Activated CD4-positive, alpha-beta T cell treated with anti-CD3 and anti-CD28 coated beads, Interleukin-2, amount 10 ng/mL, durations not matched to agents 7 days and 5 days (primary cell): ENCODE measurements at regions not wholly inside any gene's neighbourhood (a gene's known extent, or its start where the extent isn't known, plus 50 kb on each side); places are given as distances from the start of the nearest gene placed in this dataset.

Experiments used
- CTCF ChIA-PET: fragments of 350-600 bp; sonication (Branson Sonifier 250); formaldehyde crosslinking; loops from one replicate; lab custom pipeline; 2021; ENCODE audit warnings: antibody characterized with exemption; lab: Charles Lee
- POLR2A ChIA-PET: fragments of 350-600 bp; sonication (Branson Sonifier 250); formaldehyde crosslinking; loops from one replicate; lab custom pipeline; 2021; ENCODE audit warnings: antibody characterized with exemption; lab: Charles Lee
- DNase-seq: peaks from one replicate; pipeline ENCODE4 v3.0.0-alpha.2; 2020
- H3K27ac Mint-ChIP-seq: one replicate; pipeline ENCODE4 v1.8.0; 2021; ENCODE audit warnings: mild to moderate bottlenecking, moderate library complexity, mixed read lengths
- H3K27me3 Mint-ChIP-seq: one replicate; pipeline ENCODE4 v1.8.0; 2021; ENCODE audit warnings: mixed read lengths
- H3K36me3 Mint-ChIP-seq: one replicate; pipeline ENCODE4 v1.8.0; 2021; ENCODE audit warnings: low read depth, mixed read lengths
- H3K4me1 Mint-ChIP-seq: one replicate; pipeline ENCODE4 v1.8.0; 2021; ENCODE audit warnings: mixed read lengths
- H3K4me3 Mint-ChIP-seq: one replicate; pipeline ENCODE4 v1.8.0; 2021; ENCODE audit warnings: mild to moderate bottlenecking, moderate library complexity, mixed read lengths
- H3K9me3 Mint-ChIP-seq: one replicate; pipeline ENCODE4 v1.8.0; 2021; ENCODE audit warnings: mixed read lengths

DNA sequence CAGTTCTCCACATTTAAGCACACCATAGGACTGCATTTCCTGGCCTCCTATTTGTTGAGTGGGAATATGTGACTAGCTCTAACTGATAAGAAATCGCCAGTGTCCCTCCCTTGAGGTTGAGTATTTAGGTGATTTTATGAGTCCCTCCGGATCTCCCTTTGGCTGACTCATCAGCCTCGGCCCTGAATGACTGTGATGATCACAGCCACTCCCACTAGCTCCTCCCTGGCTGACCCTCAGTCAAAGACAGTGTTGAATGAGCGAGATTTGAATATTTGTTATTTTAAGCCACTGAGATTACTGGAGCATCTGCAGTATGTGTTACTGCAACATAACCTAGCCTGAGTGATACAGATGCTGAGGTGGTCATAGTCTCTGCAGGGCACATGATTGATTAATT is 515.3 kb downstream of the EPHB1 start:
- H3K9me3 Mint-ChIP-seq = no peaks in the 10 kb centered on the region
- no peak for DNase-seq
- H3K27me3 Mint-ChIP-seq = no peaks in the 10 kb centered on the region
- no peak overlapping the region for H3K27ac Mint-ChIP-seq
- H3K4me3 Mint-ChIP-seq = no peak overlapping the region
- no peaks in the 10 kb centered on the region for H3K36me3 Mint-ChIP-seq
- CTCF ChIA-PET = no interaction called here
- no peaks in the 10 kb centered on the region for H3K4me1 Mint-ChIP-seq
- POLR2A ChIA-PET = interaction anchor here (0.6 kb wide), 1 partner anchor 73 kb away, joined by 3 read pairs; no protein-coding TSS in a partner anchor

DNA sequence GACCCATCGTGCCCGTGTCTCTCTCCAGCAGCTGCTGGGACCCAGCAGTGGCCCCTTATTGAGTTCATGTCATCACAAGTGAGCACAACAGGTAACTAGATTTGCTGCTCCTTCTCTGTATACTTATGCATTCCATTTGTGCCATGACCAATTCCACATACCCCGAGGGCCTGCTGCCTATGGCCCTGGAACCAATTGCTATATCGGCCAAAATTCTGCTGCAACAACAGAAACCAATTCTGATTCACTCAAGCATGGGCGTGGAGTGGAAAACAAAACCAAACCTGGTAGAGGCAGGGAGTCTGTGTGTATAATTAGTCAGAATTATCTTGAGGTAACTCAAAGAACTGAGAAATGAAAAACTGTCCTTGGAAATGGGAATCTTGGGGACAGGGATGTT is 516.6 kb downstream of the EPHB1 start:
- CTCF ChIA-PET = no interaction called here
- DNase-seq = no peak
- Mint-ChIP-seq H3K27ac (no peak overlapping the region), H3K27me3 (no peaks in the 10 kb centered on the region), H3K9me3 (no peaks in the 10 kb centered on the region), H3K4me1 (no peaks in the 10 kb centered on the region), H3K4me3 (no peak overlapping the region), H3K36me3 (no peaks in the 10 kb centered on the region)
- POLR2A ChIA-PET = no interaction called here

DNA sequence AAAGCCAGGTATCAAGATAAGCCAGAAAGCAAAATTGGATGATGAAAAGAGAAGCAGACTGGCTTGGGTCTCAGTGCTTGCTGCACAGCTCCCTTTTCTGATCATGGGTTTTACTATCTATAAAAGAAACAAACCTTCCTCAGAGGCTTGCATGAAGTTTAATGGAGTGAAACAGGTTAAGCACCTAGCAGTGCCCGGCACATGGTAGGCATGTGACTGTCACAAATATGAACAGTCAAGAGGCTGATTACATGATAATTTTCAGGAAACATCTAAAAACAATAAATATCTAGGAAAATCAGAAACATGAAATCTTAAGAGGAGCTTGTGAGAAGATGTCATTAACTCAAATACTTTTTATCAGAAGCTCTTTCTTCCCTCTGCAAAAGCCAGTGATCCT is 519.2 kb downstream of the EPHB1 start:
- POLR2A ChIA-PET = no interaction called here
- H3K27me3 Mint-ChIP-seq = no peaks in the 10 kb centered on the region
- no peaks in the 10 kb centered on the region for H3K36me3 Mint-ChIP-seq
- H3K4me1 Mint-ChIP-seq = no peaks in the 10 kb centered on the region
- no peak for DNase-seq
- CTCF ChIA-PET = no interaction called here
- H3K9me3 Mint-ChIP-seq = no peaks in the 10 kb centered on the region
- H3K27ac Mint-ChIP-seq = no peak overlapping the region
- no peak overlapping the region for H3K4me3 Mint-ChIP-seq

DNA sequence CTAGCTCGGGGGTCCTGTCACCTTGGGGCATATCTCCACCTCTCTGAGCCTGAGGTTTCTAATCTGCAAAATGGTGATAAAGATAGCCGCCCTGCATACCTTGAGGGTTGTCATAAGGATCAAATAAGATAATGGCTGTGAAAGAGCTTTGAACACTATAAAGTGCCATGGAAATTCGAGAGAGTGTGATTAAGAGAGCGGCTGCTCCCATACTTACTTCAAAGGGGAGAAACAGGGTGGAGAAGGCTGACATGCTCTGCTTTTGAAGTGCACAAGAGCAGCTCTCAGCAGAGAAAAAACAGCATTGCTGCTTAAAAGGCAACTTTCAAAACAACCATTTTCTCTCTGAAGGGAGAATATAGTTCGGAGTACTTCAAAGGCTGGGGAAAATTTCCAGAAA is 529.2 kb downstream of the EPHB1 start:
- H3K27me3 Mint-ChIP-seq = no peaks in the 10 kb centered on the region
- H3K36me3 Mint-ChIP-seq = no peaks in the 10 kb centered on the region
- no peak overlapping the region for H3K4me3 Mint-ChIP-seq
- DNase-seq = no peak
- H3K27ac Mint-ChIP-seq = no peak overlapping the region
- CTCF ChIA-PET = no interaction called here
- POLR2A ChIA-PET = no interaction called here
- H3K9me3 Mint-ChIP-seq = no peaks in the 10 kb centered on the region
- H3K4me1 Mint-ChIP-seq = no peaks in the 10 kb centered on the region

DNA sequence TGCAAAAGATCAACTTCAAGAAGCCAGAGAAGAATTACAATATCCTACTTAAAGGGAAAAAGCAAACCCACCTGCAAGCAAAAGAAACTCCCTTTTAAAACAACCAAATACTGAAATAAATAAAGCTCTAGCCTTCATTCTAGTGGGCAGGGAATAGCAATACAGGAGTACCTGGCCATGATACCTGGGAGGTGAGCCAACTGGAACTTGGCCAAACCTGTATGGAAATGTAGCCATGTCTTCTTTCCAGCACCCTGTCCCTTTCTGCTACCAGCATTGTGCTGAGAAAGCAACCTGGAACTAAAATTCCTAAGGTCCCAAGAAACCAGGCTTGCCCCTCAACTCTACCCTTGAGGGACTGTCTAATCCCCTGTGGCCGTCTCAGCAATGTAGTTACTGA is 530.0 kb downstream of the EPHB1 start:
- no peak overlapping the region for H3K27ac Mint-ChIP-seq
- no peaks in the 10 kb centered on the region for H3K27me3 Mint-ChIP-seq
- DNase-seq = no peak
- POLR2A ChIA-PET = no interaction called here
- CTCF ChIA-PET = no interaction called here
- H3K4me1 Mint-ChIP-seq = no peaks in the 10 kb centered on the region
- no peak overlapping the region for H3K4me3 Mint-ChIP-seq
- no peaks in the 10 kb centered on the region for H3K9me3 Mint-ChIP-seq
- H3K36me3 Mint-ChIP-seq = no peaks in the 10 kb centered on the region

DNA sequence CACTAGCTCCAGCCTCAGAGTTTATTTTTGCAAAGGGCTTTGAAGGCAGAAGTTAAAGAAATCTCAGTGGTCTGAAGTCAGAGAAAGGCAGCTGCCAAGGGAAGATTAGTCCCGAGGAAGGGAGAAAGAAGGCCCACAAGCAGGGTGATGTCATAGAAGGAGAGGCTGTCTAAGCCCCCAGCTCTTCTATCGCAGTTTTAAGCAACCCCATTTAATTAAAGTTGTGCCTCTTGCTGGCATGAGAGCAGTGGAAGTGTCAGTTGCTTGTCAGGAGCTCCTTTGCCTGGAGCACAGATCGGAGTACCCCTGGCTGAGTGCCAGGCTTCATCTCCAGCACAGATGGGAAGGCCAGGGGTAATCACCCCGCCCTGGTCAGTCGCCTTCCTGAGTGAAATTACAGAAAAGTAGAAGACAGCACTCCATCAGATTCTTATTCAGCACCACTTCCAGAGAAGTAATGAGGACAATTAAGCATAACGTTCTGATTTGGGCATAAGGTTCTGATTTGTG is 530.7 kb downstream of the EPHB1 start:
- DNase-seq = no peak
- Mint-ChIP-seq H3K9me3 (no peaks in the 10 kb centered on the region), H3K4me3 (no peak overlapping the region), H3K27ac (no peak overlapping the region), H3K27me3 (no peaks in the 10 kb centered on the region), H3K4me1 (no peaks in the 10 kb centered on the region), H3K36me3 (no peaks in the 10 kb centered on the region)
- ChIA-PET CTCF (no interaction called here), POLR2A (no interaction called here)

DNA sequence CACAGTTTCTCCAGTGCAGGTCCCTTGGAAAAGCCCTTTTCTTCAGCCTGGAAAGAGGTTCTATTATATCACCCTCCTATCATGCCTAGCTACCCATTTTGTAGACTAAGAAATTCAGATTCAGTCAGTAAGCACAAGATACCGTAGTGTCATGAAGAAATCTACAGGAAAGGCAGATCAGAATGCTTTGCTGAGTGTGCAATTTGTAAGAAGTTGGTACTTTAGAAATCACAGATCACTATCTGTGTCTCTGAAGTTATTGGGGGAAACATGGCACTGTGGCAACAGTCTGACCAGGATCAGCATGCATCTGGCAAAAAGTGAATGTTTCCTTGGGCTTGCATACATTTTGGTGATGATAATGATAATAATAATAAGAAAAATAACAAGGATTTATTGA is 531.8 kb downstream of the EPHB1 start:
- Mint-ChIP-seq H3K4me1 (no peaks in the 10 kb centered on the region), H3K27me3 (no peaks in the 10 kb centered on the region), H3K9me3 (no peaks in the 10 kb centered on the region), H3K27ac (no peak overlapping the region), H3K4me3 (no peak overlapping the region), H3K36me3 (no peaks in the 10 kb centered on the region)
- no peak for DNase-seq
- POLR2A ChIA-PET = no interaction called here
- CTCF ChIA-PET = no interaction called here

DNA sequence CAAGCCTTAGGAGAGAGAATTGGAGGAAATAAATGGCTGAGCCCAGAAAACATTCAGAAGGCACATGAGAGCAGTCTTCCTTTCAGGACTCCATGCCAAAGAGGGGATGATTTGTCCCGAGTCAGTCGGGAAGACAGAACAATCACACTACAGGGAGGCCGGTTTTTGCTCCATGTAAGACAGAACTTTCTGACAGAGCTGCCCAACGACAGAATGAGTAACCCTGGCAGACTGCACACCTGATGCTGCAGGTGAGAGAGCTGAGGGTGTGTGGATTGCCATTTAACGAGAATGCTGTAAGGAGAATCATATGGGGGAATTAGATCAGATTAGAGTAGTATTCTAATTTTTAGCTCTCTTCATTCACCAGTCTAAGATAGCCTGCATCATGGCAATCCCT is 533.0 kb downstream of the EPHB1 start:
- no peaks in the 10 kb centered on the region for H3K27me3 Mint-ChIP-seq

DNA sequence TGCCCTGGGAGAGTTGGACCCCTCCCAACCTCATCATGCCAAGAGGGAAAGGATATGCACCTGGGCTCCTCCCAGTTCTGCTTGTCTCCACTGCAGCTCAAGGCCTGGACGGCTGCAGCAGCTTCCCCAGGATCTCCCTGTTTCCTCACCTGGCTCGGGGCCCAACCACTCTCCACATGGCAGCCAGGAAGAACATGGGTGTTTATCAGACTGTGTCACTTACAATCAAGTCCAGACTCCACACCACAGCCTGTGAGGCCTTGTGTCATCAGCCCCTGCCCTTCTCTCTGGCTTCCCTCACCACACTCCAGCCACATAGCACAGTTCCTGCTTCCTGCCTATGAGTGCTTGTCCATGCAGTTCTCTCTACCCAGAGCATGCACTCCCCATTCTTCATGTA is 534.4 kb downstream of the EPHB1 start:
- H3K9me3 Mint-ChIP-seq = no peaks in the 10 kb centered on the region
- CTCF ChIA-PET = no interaction called here
- no peaks in the 10 kb centered on the region for H3K27me3 Mint-ChIP-seq
- no peak overlapping the region for H3K4me3 Mint-ChIP-seq
- H3K27ac Mint-ChIP-seq = no peak overlapping the region
- POLR2A ChIA-PET = no interaction called here
- H3K4me1 Mint-ChIP-seq = no peaks in the 10 kb centered on the region
- H3K36me3 Mint-ChIP-seq = no peaks in the 10 kb centered on the region
- DNase-seq = no peak

More for the DNA sequence above, 533.0 kb downstream of the EPHB1 start:
- Mint-ChIP-seq H3K4me3 (no peak overlapping the region), H3K27ac (no peak overlapping the region), H3K9me3 (no peaks in the 10 kb centered on the region), H3K36me3 (no peaks in the 10 kb centered on the region), H3K4me1 (no peaks in the 10 kb centered on the region)
- POLR2A ChIA-PET = no interaction called here
- no peak for DNase-seq
- CTCF ChIA-PET = no interaction called here

DNA sequence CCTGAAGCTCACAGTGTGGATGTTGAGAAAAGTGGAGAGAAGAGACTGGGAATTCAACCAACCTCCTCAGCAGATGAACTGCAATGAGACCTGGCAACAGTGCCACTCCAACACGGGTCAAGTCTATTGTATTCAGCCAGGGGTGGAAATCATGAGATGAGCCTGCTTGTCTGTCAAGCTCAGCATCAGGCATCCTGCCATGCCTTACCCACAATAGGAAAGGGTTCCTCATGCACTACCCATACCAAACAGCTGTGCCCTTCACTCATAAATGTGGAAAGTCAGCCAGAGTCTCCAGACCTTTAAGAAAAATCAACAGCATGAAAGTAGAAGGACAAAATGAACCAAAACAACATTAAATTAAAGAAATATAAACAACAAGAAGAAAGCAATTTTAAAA is 542.1 kb downstream of the EPHB1 start:
- Mint-ChIP-seq H3K36me3 (no peaks in the 10 kb centered on the region), H3K27me3 (no peaks in the 10 kb centered on the region), H3K9me3 (peaks cover 5% of the 10 kb centered on the region), H3K4me1 (no peaks in the 10 kb centered on the region), H3K27ac (no peak overlapping the region), H3K4me3 (no peak overlapping the region)
- ChIA-PET POLR2A (no interaction called here), CTCF (no interaction called here)
- no peak for DNase-seq

DNA sequence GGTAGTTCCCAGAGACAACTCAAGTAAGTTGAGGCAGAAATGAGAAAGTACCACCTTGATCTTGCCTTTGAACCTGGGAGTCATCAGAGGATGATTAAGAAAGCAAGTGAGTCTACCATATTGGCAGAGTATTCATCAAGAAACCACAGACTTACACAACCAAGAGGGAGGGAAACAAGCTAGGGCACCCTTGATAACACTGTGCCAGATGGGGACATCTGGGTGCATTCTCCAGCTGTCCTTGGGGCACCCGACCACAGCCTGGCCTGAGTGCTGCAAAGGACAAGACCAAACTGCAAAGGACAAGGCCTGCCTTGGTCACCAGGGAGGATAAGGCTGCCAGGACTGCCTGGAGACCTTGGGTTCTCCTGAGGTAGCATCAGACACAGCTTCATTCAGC is 553.6 kb downstream of the EPHB1 start:
- ChIA-PET POLR2A (no interaction called here), CTCF (no interaction called here)
- H3K36me3 Mint-ChIP-seq = no peaks in the 10 kb centered on the region
- H3K4me1 Mint-ChIP-seq = no peaks in the 10 kb centered on the region
- DNase-seq = no peak
- no peak overlapping the region for H3K27ac Mint-ChIP-seq
- H3K27me3 Mint-ChIP-seq = no peaks in the 10 kb centered on the region
- no peak overlapping the region for H3K4me3 Mint-ChIP-seq
- H3K9me3 Mint-ChIP-seq = no peaks in the 10 kb centered on the region

DNA sequence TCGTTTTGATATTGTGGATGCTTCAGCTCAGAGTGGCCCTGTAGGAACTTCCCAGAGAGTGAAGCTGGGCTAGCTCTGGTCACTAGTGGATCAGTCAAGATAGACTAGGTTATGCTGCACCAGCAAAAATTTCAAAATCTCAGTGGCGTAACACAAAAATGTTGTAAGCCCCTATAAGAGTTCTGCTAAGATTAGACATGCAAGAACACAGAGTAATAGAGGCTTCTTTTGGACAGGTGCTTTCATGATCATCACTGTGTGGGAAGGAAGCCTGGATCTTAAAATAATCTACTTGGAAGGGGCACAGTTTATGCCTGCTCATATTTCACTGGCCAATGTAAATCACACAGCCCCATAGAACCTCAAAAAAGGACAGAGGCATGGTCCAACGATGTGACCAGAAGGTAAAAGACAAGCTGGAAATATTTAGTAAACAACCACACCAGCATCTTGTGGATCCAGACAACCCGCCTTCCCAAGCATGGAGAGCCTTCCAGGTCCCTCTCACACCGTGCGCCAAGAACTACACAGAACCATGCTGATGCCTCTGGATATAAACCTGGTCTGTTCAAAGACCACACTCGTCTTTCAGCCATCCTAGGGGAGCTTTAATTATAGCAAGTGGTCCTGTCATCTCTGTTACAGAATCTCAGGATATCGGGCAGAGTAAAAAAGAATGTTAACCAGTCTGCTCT is 554.3 kb downstream of the EPHB1 start:
- no peak overlapping the region for H3K4me3 Mint-ChIP-seq
- H3K4me1 Mint-ChIP-seq = no peaks in the 10 kb centered on the region
- H3K9me3 Mint-ChIP-seq = no peaks in the 10 kb centered on the region
- CTCF ChIA-PET = no interaction called here
- no peaks in the 10 kb centered on the region for H3K27me3 Mint-ChIP-seq
- POLR2A ChIA-PET = no interaction called here
- no peak for DNase-seq
- H3K27ac Mint-ChIP-seq = no peak overlapping the region
- no peaks in the 10 kb centered on the region for H3K36me3 Mint-ChIP-seq

DNA sequence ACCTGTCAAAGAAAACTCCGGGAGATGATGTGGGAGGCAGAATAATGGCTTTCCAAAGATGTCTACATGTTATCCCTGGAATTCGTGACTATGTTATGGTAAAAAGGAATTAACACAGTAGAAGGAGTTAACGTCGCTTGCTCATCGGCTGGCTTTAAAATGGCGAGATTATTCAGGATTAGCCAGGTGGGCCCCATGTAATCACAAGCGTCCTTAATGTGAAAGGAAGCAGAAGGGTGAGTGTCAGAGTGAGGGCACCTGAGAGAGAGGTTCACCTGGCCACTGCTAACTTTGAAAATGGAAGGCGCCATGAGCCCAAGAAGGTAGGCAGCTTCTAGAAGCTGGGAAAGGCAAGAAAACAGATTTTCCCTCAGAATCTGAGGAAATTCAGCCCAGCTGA is 557.2 kb downstream of the EPHB1 start:
- Mint-ChIP-seq H3K4me1 (no peaks in the 10 kb centered on the region), H3K36me3 (no peaks in the 10 kb centered on the region), H3K4me3 (no peak overlapping the region), H3K27me3 (no peaks in the 10 kb centered on the region), H3K27ac (no peak overlapping the region), H3K9me3 (no peaks in the 10 kb centered on the region)
- DNase-seq = no peak
- ChIA-PET CTCF (no interaction called here), POLR2A (no interaction called here)

DNA sequence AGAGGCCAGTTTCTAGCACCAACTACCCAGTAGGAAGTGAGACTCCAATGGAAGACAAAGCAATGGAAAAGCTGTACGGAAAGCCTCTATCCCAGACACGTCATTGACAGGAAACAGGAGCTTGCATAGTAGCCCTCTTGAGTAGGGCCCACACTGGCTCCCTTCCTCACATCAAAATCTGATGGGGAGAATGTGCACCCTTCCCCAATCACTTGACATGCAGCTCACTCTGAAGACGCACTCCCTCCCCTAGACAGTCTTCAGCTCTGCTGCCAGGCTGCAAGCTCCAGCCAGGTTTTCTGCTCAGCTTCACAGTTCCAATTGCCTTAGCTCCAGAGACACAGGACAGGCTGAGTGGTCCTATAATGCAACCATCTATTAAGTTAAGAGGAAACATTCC is 567.8 kb downstream of the EPHB1 start:
- no peak for DNase-seq
- Mint-ChIP-seq H3K27ac (no peak overlapping the region), H3K4me1 (no peaks in the 10 kb centered on the region), H3K4me3 (no peak overlapping the region), H3K9me3 (no peaks in the 10 kb centered on the region), H3K27me3 (no peaks in the 10 kb centered on the region), H3K36me3 (no peaks in the 10 kb centered on the region)
- CTCF ChIA-PET = no interaction called here
- POLR2A ChIA-PET = no interaction called here
